22Rv1 (cell line): ENCODE measurements at regions not wholly inside any gene's neighbourhood (a gene's known extent, or its start where the extent isn't known, plus 50 kb on each side); places are given as distances from the start of the nearest gene placed in this dataset.
"Not testable (repeated sequence)": the region's sequence is repeated elsewhere in the genome, so short reads cannot be mapped to it uniquely, and the experiment has no call there.

Experiments used
- H3K27ac ChIP-seq: fragments of 450-650 bp; 2 replicates; pipeline ENCODE4 v1.5.1; 2017
- ZFX ChIP-seq: fragments of 450-650 bp; IDR thresholded peaks from 2 replicates; pipeline ENCODE4 v1.6.1; 2017; ENCODE audit warnings: antibody characterized with exemption, borderline replicate concordance
- TF ChIP-seq, protein P1 (sequence below): fragments of 450-650 bp; IDR thresholded peaks from 2 replicates; pipeline ENCODE4 v1.5.1; 2017; ENCODE audit warnings: mild to moderate bottlenecking

GRCh38 chr20:30310385-30310784 lies 947.1 kb upstream of the DEFB115 start:
- not testable (repeated sequence) for H3K27ac ChIP-seq

DNA sequence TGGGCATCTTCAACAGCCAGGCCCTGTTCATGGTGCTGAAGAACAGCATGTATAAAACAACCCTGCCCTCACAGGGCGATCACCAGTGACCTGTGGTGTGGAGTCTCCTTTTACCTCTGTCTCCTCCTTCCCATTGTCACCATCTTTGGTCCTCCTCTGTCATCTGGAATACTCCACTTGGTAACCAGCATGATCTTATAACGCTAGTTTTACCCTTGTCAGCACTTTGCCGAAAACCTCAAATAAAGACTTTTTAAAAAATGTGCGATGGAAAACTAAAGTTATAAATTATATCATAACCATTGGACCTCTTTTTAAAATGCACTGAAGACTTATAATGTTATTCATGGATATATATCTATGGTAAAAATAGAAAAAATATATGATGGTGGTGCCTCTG lies 945.2 kb upstream of the DEFB115 start:
- not testable (repeated sequence) for H3K27ac ChIP-seq

DNA sequence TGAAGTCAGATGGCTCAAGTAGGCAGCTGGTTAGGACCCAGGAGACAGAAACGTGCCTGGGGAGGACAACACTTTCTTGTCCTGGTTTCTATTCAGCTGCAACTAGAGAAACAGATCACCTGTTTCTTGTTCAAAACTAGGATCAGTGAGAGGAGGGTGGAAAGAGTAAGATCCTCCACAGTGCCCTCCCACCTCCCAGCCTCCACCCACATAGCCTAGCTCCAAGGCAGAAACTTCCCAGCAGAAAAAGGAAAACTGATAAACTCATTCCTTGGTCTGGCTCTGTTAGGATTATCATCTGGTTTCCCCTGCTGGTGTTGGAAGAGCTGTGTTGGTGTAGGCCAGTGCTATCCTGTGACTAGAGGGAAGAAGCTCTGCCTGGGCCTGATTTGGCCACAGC lies 943.8 kb upstream of the DEFB115 start:
- H3K27ac ChIP-seq: not testable (repeated sequence)

DNA sequence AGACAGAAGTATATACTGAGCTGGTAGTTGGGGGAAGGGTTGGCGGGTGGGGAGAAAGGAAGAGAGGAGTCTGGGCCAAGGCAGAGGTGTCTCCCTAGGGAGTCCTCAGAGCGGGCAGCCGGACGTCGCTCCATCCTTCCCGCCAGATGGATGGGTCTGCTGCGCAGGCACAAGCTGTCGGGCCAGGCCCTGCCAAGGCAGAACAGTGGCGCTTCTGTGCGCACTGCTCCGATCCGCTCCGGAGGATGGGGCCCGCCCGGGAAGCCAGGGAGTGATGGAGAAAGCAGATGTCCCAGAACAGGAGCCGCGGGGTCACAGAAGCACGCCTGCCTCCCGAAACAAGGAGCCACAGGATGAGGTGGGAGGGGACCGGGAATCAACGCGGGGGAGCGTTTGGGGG lies 941.4 kb upstream of the DEFB115 start:
- H3K27ac ChIP-seq: not testable (repeated sequence)

DNA sequence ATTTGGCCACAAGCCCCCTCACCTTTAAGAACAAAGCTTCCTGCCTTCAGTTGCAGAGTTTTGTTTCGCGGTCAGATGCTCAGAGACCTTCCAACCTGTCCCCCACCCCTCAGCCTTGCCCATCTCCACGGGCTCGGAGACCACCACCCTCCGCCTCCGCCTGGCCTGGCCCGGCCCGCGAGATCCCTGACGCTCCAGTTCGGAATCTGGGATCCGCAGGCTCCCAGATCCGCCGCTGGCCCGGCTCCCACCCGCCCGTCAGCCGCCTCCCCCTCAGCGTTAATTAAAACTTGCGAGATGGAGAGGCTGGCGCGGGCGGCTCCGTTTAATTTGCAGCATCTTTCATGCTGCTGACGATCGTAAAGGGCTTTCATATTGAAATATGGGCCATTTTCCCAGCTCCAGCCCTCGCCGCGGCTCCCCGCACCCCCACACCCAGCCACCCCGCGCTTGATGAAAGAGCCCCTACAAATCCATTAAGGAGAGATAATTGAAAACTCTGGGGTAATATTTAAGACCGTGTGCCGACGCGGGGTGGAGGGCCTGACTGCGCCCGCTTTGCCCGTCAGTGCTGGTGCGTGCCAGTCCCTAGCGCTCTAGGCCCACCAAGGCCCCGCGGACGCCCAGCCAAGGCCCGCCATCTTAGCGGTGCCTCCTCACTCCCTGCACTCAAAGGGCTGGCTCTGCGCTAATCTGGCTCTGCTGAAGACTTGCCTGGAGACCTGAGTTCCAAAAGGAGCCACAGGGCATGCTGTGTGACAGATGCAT lies 940.7 kb upstream of the DEFB115 start:
- not testable (repeated sequence) for H3K27ac ChIP-seq

GRCh38 chr20:30333744-30334143 lies 923.7 kb upstream of the DEFB115 start:
- not testable (repeated sequence) for H3K27ac ChIP-seq

- H3K27ac ChIP-seq: not testable (repeated sequence)
These were observed 919.9 kb upstream of the DEFB115 start for GRCh38 chr20:30337556-30337955.

GRCh38 chr20:30348932-30349331 lies 908.5 kb upstream of the DEFB115 start:
- not testable (repeated sequence) for H3K27ac ChIP-seq
- TF ChIP-seq, protein P1, sequence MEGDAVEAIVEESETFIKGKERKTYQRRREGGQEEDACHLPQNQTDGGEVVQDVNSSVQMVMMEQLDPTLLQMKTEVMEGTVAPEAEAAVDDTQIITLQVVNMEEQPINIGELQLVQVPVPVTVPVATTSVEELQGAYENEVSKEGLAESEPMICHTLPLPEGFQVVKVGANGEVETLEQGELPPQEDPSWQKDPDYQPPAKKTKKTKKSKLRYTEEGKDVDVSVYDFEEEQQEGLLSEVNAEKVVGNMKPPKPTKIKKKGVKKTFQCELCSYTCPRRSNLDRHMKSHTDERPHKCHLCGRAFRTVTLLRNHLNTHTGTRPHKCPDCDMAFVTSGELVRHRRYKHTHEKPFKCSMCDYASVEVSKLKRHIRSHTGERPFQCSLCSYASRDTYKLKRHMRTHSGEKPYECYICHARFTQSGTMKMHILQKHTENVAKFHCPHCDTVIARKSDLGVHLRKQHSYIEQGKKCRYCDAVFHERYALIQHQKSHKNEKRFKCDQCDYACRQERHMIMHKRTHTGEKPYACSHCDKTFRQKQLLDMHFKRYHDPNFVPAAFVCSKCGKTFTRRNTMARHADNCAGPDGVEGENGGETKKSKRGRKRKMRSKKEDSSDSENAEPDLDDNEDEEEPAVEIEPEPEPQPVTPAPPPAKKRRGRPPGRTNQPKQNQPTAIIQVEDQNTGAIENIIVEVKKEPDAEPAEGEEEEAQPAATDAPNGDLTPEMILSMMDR: peak; percentile 22; the same call in 1 of the 2 replicates

- TF ChIP-seq, protein P1: peak; percentile 83
- H3K27ac ChIP-seq: not testable (repeated sequence)
These were observed 900.5 kb upstream of the DEFB115 start for GRCh38 chr20:30356854-30357467.

- H3K27ac ChIP-seq: not testable (repeated sequence)
These were observed 895.7 kb upstream of the DEFB115 start for GRCh38 chr20:30361756-30362155.

DNA sequence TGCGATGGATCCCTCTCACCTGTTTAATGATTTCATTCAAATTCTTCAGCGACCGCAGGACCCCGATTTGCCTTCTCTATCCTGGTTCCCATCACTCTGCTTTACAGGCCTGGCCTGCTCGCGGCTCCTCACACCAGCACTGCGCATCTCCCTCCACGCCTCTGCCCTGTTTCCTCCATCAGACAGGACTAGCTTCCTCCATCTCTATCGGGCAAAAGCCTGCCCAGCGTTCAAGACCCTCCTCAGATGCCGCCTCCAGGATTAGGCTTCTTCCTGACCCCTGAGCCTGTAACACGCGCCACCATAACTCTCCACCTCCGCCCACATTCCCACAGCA lies 881.1 kb upstream of the DEFB115 start:
- not testable (repeated sequence) for H3K27ac ChIP-seq

GRCh38 chr20:30376767-30377658 lies 880.5 kb upstream of the DEFB115 start:
- TF ChIP-seq, protein P1: peak; percentile 70
- no peak for TF ChIP-seq ZFX
- H3K27ac ChIP-seq: peak overlapping the region; percentile 77

- not testable (repeated sequence) for H3K27ac ChIP-seq
These were observed 879.1 kb upstream of the DEFB115 start for GRCh38 chr20:30378317-30378716.

DNA sequence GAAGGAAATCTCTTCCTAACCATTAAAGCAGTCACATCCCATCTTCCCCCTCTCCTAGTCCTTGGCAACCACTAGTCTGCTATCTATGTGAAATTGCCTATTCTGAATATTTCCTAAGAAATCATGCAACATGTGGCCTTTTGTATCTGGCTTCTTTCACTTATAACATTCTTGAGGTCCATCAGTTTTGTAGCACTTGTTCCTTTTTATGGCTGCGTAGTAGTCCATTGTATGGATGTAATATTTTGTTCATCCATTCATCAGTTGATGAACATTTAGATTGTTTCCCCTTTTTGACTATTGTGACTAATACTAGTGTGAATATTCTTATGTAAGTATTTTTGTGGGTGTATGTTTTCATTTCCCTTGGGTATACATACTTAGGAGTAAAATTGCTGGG lies 878.7 kb upstream of the DEFB115 start:
- H3K27ac ChIP-seq: not testable (repeated sequence)

DNA sequence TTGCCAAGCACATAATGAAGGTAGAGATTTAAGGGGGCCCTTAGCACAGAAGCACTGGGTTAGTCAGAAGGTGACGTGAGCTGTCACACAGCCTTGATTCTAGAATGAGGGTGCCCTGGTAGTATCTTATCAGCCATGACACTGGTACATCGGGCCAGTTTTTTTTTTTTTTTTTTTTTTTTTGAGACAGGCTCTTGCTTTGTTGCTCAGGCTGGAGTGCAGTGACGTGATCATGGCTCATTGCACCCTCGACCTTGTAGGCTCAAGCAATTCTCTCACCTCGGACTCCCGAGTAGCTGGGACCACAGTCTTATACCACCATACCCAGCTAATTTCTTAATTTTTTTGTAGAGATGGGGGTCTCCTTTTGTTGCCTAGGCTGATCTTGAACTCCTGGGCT lies 872.6 kb upstream of the DEFB115 start:
- not testable (repeated sequence) for H3K27ac ChIP-seq

DNA sequence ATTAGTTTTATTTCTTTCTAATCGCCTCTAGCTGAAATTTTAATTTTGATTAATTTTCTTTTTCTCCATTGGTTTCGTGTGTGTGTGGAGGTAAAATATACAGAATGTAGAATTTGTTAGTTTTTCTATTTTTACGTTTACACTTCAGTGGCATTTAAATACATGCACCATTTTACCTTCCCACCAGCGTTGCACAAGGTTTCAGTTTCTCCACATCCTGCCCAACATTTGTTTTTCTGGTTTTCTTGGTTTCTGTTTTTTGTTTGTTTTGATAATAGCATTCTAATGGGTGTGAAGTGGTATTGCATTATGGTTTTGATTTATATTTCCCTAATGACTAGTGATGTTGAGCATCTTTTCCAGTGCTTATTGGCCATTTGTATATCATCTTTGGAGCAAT lies 871.4 kb upstream of the DEFB115 start:
- not testable (repeated sequence) for H3K27ac ChIP-seq

- H3K27ac ChIP-seq: not testable (repeated sequence)
These were observed 869.6 kb upstream of the DEFB115 start for GRCh38 chr20:30387823-30388222.

DNA sequence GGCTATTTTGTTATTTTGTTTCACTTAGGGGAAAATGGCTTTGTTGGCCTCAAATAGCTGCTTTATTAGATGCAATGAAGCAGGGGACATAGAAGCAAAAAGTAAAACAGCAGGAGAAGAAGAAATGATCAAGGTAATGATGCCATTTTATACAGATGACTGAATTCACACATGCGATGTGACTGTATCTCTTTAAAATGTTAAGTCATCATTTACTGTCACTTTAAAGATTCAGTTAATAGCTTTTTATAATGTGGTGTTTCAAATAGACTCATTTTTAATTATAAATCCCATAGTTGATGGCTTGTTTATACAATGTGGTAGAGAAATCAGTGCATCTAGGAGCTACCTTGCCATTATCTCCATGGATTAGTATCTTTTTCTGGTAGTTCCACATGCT lies 863.9 kb upstream of the DEFB115 start:
- not testable (repeated sequence) for H3K27ac ChIP-seq
